ENCODE measurements at regions not wholly inside any gene's neighbourhood (a gene's known extent, or its start where the extent isn't known, plus 50 kb on each side); places are given as distances from the start of the nearest gene placed in this dataset.

DNA sequence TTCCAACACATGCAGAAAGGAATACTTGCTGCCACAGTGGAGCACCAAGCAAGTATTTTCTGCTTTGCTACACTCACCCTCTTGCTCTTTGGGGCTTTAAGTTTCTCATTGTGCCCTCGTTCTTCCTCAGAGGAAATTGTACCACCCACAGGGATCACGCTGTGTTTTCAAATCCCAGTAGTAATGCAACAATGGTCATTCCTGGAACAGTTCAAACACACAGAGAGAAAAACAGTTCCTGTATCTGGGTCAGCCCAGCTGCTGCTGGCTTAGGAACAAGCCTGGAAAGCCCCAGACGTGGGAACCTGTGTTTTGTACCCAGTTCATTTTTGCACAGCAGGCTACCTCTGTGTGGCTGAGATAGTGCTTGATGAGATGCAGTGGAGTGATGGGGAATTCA lies 907.8 kb downstream of the STPG2 start:
- peaks cover 32% of the 10 kb centered on the region for H3K4me1 Mint-ChIP-seq
- no peak for DNase-seq (ENCODE audit: low read depth, low spot score)
- peak overlapping the region; percentile 27 for H3K27ac Mint-ChIP-seq (ENCODE audit: unreplicated experiment)
- no peaks in the 10 kb centered on the region for H3K36me3 Mint-ChIP-seq (ENCODE audit: low read depth)
- no peak overlapping the region for H3K4me3 Mint-ChIP-seq
- H3K27me3 Mint-ChIP-seq (ENCODE audit: low read depth) = no peaks in the 10 kb centered on the region
- H3K9me3 Mint-ChIP-seq = no peaks in the 10 kb centered on the region
- TF ChIP-seq, protein P1, sequence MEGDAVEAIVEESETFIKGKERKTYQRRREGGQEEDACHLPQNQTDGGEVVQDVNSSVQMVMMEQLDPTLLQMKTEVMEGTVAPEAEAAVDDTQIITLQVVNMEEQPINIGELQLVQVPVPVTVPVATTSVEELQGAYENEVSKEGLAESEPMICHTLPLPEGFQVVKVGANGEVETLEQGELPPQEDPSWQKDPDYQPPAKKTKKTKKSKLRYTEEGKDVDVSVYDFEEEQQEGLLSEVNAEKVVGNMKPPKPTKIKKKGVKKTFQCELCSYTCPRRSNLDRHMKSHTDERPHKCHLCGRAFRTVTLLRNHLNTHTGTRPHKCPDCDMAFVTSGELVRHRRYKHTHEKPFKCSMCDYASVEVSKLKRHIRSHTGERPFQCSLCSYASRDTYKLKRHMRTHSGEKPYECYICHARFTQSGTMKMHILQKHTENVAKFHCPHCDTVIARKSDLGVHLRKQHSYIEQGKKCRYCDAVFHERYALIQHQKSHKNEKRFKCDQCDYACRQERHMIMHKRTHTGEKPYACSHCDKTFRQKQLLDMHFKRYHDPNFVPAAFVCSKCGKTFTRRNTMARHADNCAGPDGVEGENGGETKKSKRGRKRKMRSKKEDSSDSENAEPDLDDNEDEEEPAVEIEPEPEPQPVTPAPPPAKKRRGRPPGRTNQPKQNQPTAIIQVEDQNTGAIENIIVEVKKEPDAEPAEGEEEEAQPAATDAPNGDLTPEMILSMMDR (conservative IDR thresholded peaks at IDR 0.05) = no peak

GRCh38 chr4:97238956-97239666 lies 904.2 kb downstream of the STPG2 start:
- TF ChIP-seq, protein P1 (conservative IDR thresholded peaks at IDR 0.05) = no peak
- no peaks in the 10 kb centered on the region for H3K27me3 Mint-ChIP-seq (ENCODE audit: low read depth)
- no peak for DNase-seq (ENCODE audit: low read depth, low spot score)
- peak overlapping the region; percentile 22 for H3K27ac Mint-ChIP-seq (ENCODE audit: unreplicated experiment)
- H3K36me3 Mint-ChIP-seq (ENCODE audit: low read depth) = no peaks in the 10 kb centered on the region
- peaks cover 32% of the 10 kb centered on the region for H3K4me1 Mint-ChIP-seq
- no peak overlapping the region for H3K4me3 Mint-ChIP-seq
- H3K9me3 Mint-ChIP-seq = no peaks in the 10 kb centered on the region

GRCh38 chr4:97239667-97239997 lies 903.6 kb downstream of the STPG2 start:
- Mint-ChIP-seq H3K36me3 (ENCODE audit: low read depth) (no peaks in the 10 kb centered on the region), H3K9me3 (no peaks in the 10 kb centered on the region), H3K4me1 (peaks cover 32% of the 10 kb centered on the region), H3K27me3 (ENCODE audit: low read depth) (no peaks in the 10 kb centered on the region), H3K4me3 (no peak overlapping the region), H3K27ac (ENCODE audit: unreplicated experiment) (peak overlapping the region; percentile 22)
- DNase-seq (ENCODE audit: low read depth, low spot score) = no peak
- TF ChIP-seq, protein P1 (conservative IDR thresholded peaks at IDR 0.05) = no peak

GRCh38 chr4:97252615-97253154 lies 890.6 kb downstream of the STPG2 start:
- peaks cover 2% of the 10 kb centered on the region for H3K36me3 Mint-ChIP-seq (ENCODE audit: low read depth)
- no peaks in the 10 kb centered on the region for H3K4me1 Mint-ChIP-seq

GRCh38 chr4:97262769-97263168 lies 880.5 kb downstream of the STPG2 start:
- Mint-ChIP-seq H3K4me1 (peaks cover 4% of the 10 kb centered on the region), H3K27ac (ENCODE audit: unreplicated experiment) (no peak overlapping the region), H3K36me3 (ENCODE audit: low read depth) (no peaks in the 10 kb centered on the region), H3K4me3 (no peak overlapping the region), H3K27me3 (ENCODE audit: low read depth) (no peaks in the 10 kb centered on the region), H3K9me3 (no peaks in the 10 kb centered on the region)
- no peak for DNase-seq (ENCODE audit: low read depth, low spot score)
- TF ChIP-seq, protein P1 (conservative IDR thresholded peaks at IDR 0.05) = no peak

More at GRCh38 chr4:97252615-97253154, 890.6 kb downstream of the STPG2 start:
- Mint-ChIP-seq H3K27me3 (ENCODE audit: low read depth) (no peaks in the 10 kb centered on the region), H3K4me3 (no peak overlapping the region), H3K27ac (ENCODE audit: unreplicated experiment) (no peak overlapping the region), H3K9me3 (peaks cover 7% of the 10 kb centered on the region)
- no peak for DNase-seq (ENCODE audit: low read depth, low spot score)
- TF ChIP-seq, protein P1 (conservative IDR thresholded peaks at IDR 0.05) = no peak

Measured in neural crest cell (in vitro differentiated cells).